HG03025 (cell line): ENCODE measurements at regions not wholly inside any gene's neighbourhood (a gene's known extent, or its start where the extent isn't known, plus 50 kb on each side); places are given as distances from the start of the nearest gene placed in this dataset.

Experiments
- ATAC-seq: cut with Tn5 transposase; IDR thresholded peaks from one replicate; pipeline ENCODE4 v1.9.1; 2021; ENCODE audit warnings: mild to moderate bottlenecking, moderate library complexity; ENCODE audit not compliant: unreplicated experiment, low FRiP score

- ATAC-seq = no peak
Observed at GRCh38 chr19:28983430-28983829, 229.5 kb downstream of the UQCRFS1 start.

- ATAC-seq = no peak
Observed at GRCh38 chr19:28981994-28982393, 231.0 kb downstream of the UQCRFS1 start.

- ATAC-seq = no peak
Observed at GRCh38 chr19:28981518-28981917, 231.4 kb downstream of the UQCRFS1 start.

GRCh38 chr19:28980236-28980868 is 232.6 kb downstream of the UQCRFS1 start:
- ATAC-seq = no peak

GRCh38 chr19:28977826-28978225 is 235.1 kb downstream of the UQCRFS1 start:
- no peak for ATAC-seq

GRCh38 chr19:28972058-28972852 is 240.7 kb downstream of the UQCRFS1 start:
- no peak for ATAC-seq

- no peak for ATAC-seq
Observed at GRCh38 chr19:28971513-28971912, 241.4 kb downstream of the UQCRFS1 start.

- no peak for ATAC-seq
Observed at GRCh38 chr19:28971049-28971448, 241.9 kb downstream of the UQCRFS1 start.

GRCh38 chr19:28968721-28969120 is 244.2 kb downstream of the UQCRFS1 start:
- no peak for ATAC-seq

- ATAC-seq = no peak
Observed at GRCh38 chr19:28966737-28967399, 246.1 kb downstream of the UQCRFS1 start.

- no peak for ATAC-seq
Observed at GRCh38 chr19:28964500-28964899, 248.5 kb downstream of the UQCRFS1 start.

- no peak for ATAC-seq
Observed at GRCh38 chr19:28963486-28964250, 249.3 kb downstream of the UQCRFS1 start.

- no peak for ATAC-seq
Observed at GRCh38 chr19:28961772-28962500, 251.0 kb downstream of the UQCRFS1 start.

GRCh38 chr19:28960986-28961705 is 251.8 kb downstream of the UQCRFS1 start:
- no peak for ATAC-seq

- ATAC-seq = no peak
Observed at GRCh38 chr19:28960586-28960985, 252.4 kb downstream of the UQCRFS1 start.

GRCh38 chr19:28956961-28957360 is 256.0 kb downstream of the UQCRFS1 start:
- no peak for ATAC-seq

GRCh38 chr19:28956421-28956820 is 256.5 kb downstream of the UQCRFS1 start:
- ATAC-seq = no peak

GRCh38 chr19:28949535-28949934 is 263.4 kb downstream of the UQCRFS1 start:
- no peak for ATAC-seq

- no peak for ATAC-seq
Observed at GRCh38 chr19:28949027-28949426, 263.9 kb downstream of the UQCRFS1 start.
